HEK293 (cell line): ENCODE measurements at regions not wholly inside any gene's neighbourhood (a gene's known extent, or its start where the extent isn't known, plus 50 kb on each side); places are given as distances from the start of the nearest gene placed in this dataset.

Experiments
- CTCF ChIA-PET: fragments of 350-600 bp; formaldehyde crosslinking; extraction: SDS; loops from one replicate; lab custom pipeline; 2021; ENCODE audit warnings: antibody characterized with exemption; lab: Yijun Ruan, JAX
- POLR2A ChIA-PET: fragments of 300-600 bp; formaldehyde crosslinking; extraction: SDS; loops from one replicate; lab custom pipeline; 2020; ENCODE audit warnings: antibody characterized with exemption, inconsistent platforms; lab: Yijun Ruan, JAX
- H3K27ac ChIP-seq: fragments of 200-500 bp; sonication (Bioruptor generic); 2 replicates; pipeline ENCODE4 v1.5.1; 2014; ENCODE audit warnings: low read depth, low read length, control low read depth, inconsistent platforms; ENCODE audit errors: extremely low read depth
- H3K36me3 ChIP-seq, 2 experiments: fragments of 200-500 bp in 1 of 2; sonication (Bioruptor generic) in 1 of 2; 1 replicate in 1 of 2; 2 replicates in 1 of 2; pipeline ENCODE4 v1.5.1; 2014 to 2017; ENCODE audit warnings: inconsistent platforms in 2 of 2, low read length in 2 of 2; ENCODE audit not compliant: control insufficient read depth in 2 of 2, insufficient read depth in 1 of 2
- H3K4me1 ChIP-seq: fragments of 200-500 bp; sonication (Bioruptor generic); 2 replicates; pipeline ENCODE4 v1.5.1; 2014; ENCODE audit warnings: mild to moderate bottlenecking, low read length, inconsistent platforms; ENCODE audit not compliant: control insufficient read depth, insufficient read depth
- H3K4me3 ChIP-seq: 2 replicates; pipeline ENCODE4 v1.5.1; 2011; ENCODE audit warnings: low read depth, mild to moderate bottlenecking, control low read depth, low read length, moderate library complexity
- H3K9me3 ChIP-seq: fragments of 200-500 bp; sonication (Bioruptor generic); 2 replicates; pipeline ENCODE4 v1.5.1; 2014; ENCODE audit warnings: low read depth, low read length, inconsistent platforms; ENCODE audit not compliant: control insufficient read depth, insufficient read depth
- BCL11B ChIP-seq: fragments of 450-650 bp; formaldehyde crosslinking; IDR thresholded peaks from 2 replicates; pipeline ENCODE4 v1.5.1; 2016; ENCODE audit warnings: low read depth, missing biosample characterization, missing genetic modification characterization
- HOXC10 ChIP-seq: sonication (generic); formaldehyde crosslinking; IDR thresholded peaks from 2 replicates; pipeline ENCODE4 v1.8.1; 2023; ENCODE audit warnings: mild to moderate bottlenecking, missing genetic modification reagents
- KLF1 ChIP-seq: fragments of 450-650 bp; formaldehyde crosslinking; IDR thresholded peaks from 2 replicates; pipeline ENCODE4 v1.5.1; 2016; ENCODE audit warnings: missing biosample characterization, missing genetic modification characterization
- KLF16 ChIP-seq: fragments of 450-650 bp; formaldehyde crosslinking; IDR thresholded peaks from 2 replicates; pipeline ENCODE4 v1.5.1; 2017; ENCODE audit warnings: missing biosample characterization, missing genetic modification characterization
- KLF9 ChIP-seq: fragments of 450-650 bp; formaldehyde crosslinking; IDR thresholded peaks from 2 replicates; pipeline ENCODE4 v1.5.1; 2016; ENCODE audit warnings: missing biosample characterization, missing genetic modification characterization, low read depth
- MEIS1 ChIP-seq: sonication (generic); formaldehyde crosslinking; IDR thresholded peaks from 2 replicates; pipeline ENCODE4 v1.8.1; 2022; ENCODE audit warnings: missing genetic modification reagents, mild to moderate bottlenecking, borderline replicate concordance
- PRDM10 ChIP-seq: fragments of 450-650 bp; formaldehyde crosslinking; IDR thresholded peaks from 2 replicates; pipeline ENCODE4 v1.5.1; 2016; ENCODE audit warnings: missing biosample characterization, missing genetic modification characterization
- ZBTB21 ChIP-seq: fragments of 450-650 bp; formaldehyde crosslinking; IDR thresholded peaks from 2 replicates; pipeline ENCODE4 v1.5.1; 2017; ENCODE audit warnings: missing biosample characterization, missing genetic modification characterization
- ZFP37 ChIP-seq: fragments of 450-650 bp; formaldehyde crosslinking; IDR thresholded peaks from 2 replicates; pipeline ENCODE4 v1.5.1; 2016; ENCODE audit warnings: missing biosample characterization, missing genetic modification characterization
- ZNF132 ChIP-seq: fragments of 450-650 bp; formaldehyde crosslinking; IDR thresholded peaks from 2 replicates; pipeline ENCODE4 v1.5.1; 2017; ENCODE audit warnings: missing biosample characterization, missing genetic modification characterization, borderline replicate concordance
- ZNF148 ChIP-seq: fragments of 450-650 bp; formaldehyde crosslinking; IDR thresholded peaks from 2 replicates; pipeline ENCODE4 v1.5.0; 2017; ENCODE audit warnings: missing biosample characterization, missing genetic modification characterization, borderline replicate concordance
- ZNF157 ChIP-seq: fragments of 450-650 bp; formaldehyde crosslinking; IDR thresholded peaks from 2 replicates; pipeline ENCODE4 v1.5.1; 2016; ENCODE audit warnings: missing biosample characterization, missing genetic modification characterization
- ZNF184 ChIP-seq: fragments of 450-650 bp; IDR thresholded peaks from 2 replicates; pipeline ENCODE4 v1.5.1; 2018; ENCODE audit warnings: missing biosample characterization, mild to moderate bottlenecking, missing genetic modification characterization
- ZNF2 ChIP-seq: fragments of 450-650 bp; formaldehyde crosslinking; IDR thresholded peaks from 2 replicates; pipeline ENCODE4 v1.5.1; 2016; ENCODE audit warnings: missing biosample characterization, missing genetic modification characterization
- ZNF221 ChIP-seq: fragments of 450-650 bp; formaldehyde crosslinking; IDR thresholded peaks from 2 replicates; pipeline ENCODE4 v1.5.1; 2017; ENCODE audit warnings: missing biosample characterization, missing genetic modification characterization, borderline replicate concordance
- ZNF280C ChIP-seq: fragments of 450-650 bp; formaldehyde crosslinking; IDR thresholded peaks from 2 replicates; pipeline ENCODE4 v1.5.1; 2016; ENCODE audit warnings: missing biosample characterization, missing genetic modification characterization
- ZNF292 ChIP-seq: fragments of 450-650 bp; formaldehyde crosslinking; IDR thresholded peaks from 2 replicates; pipeline ENCODE4 v1.5.1; 2016; ENCODE audit warnings: low read depth, missing biosample characterization, missing genetic modification characterization, borderline replicate concordance
- ZNF341 ChIP-seq: fragments of 450-650 bp; formaldehyde crosslinking; IDR thresholded peaks from 2 replicates; pipeline ENCODE4; 2016; ENCODE audit warnings: low read depth, missing biosample characterization, missing genetic modification characterization
- ZNF433 ChIP-seq: fragments of 450-650 bp; formaldehyde crosslinking; IDR thresholded peaks from 2 replicates; pipeline ENCODE4 v1.5.1; 2016; ENCODE audit warnings: missing biosample characterization, missing genetic modification characterization, low read depth
- ZNF449 ChIP-seq: fragments of 450-650 bp; formaldehyde crosslinking; IDR thresholded peaks from 2 replicates; pipeline ENCODE4 v1.5.1; 2017; ENCODE audit warnings: missing biosample characterization, mild to moderate bottlenecking, missing genetic modification characterization, moderate library complexity
- ZNF488 ChIP-seq: fragments of 450-650 bp; formaldehyde crosslinking; IDR thresholded peaks from 2 replicates; pipeline ENCODE4 v1.5.1; 2016; ENCODE audit warnings: missing biosample characterization, missing genetic modification characterization
- ZNF521 ChIP-seq: fragments of 450-650 bp; formaldehyde crosslinking; IDR thresholded peaks from 2 replicates; pipeline ENCODE4 v1.5.1; 2017; ENCODE audit warnings: missing biosample characterization, mild to moderate bottlenecking, missing genetic modification characterization
- ZNF530 ChIP-seq: fragments of 450-650 bp; formaldehyde crosslinking; IDR thresholded peaks from 2 replicates; pipeline ENCODE4 v1.5.1; 2016; ENCODE audit warnings: low read depth, missing biosample characterization, missing genetic modification characterization
- ZNF548 ChIP-seq: fragments of 450-650 bp; formaldehyde crosslinking; IDR thresholded peaks from 2 replicates; pipeline ENCODE4 v1.5.1; 2016; ENCODE audit warnings: missing biosample characterization, missing genetic modification characterization
- ZNF549 ChIP-seq: fragments of 450-650 bp; IDR thresholded peaks from 2 replicates; pipeline ENCODE4 v1.5.1; 2018; ENCODE audit warnings: missing biosample characterization, missing genetic modification characterization, mild to moderate bottlenecking, inconsistent platforms, moderate library complexity
- ZNF76 ChIP-seq: fragments of 450-650 bp; formaldehyde crosslinking; IDR thresholded peaks from 2 replicates; pipeline ENCODE4; 2016; ENCODE audit warnings: low read depth, missing biosample characterization, missing genetic modification characterization, borderline replicate concordance
- ZNF792 ChIP-seq: fragments of 450-650 bp; formaldehyde crosslinking; IDR thresholded peaks from 2 replicates; pipeline ENCODE4 v1.5.1; 2016; ENCODE audit warnings: missing biosample characterization, missing genetic modification characterization
- ZNF843 ChIP-seq: fragments of 450-650 bp; formaldehyde crosslinking; IDR thresholded peaks from 2 replicates; pipeline ENCODE4 v1.5.1; 2016; ENCODE audit warnings: missing biosample characterization, missing genetic modification characterization

- POLR2A ChIA-PET, result no interaction called here
- CTCF ChIA-PET, result interaction anchor here (2.7 kb wide), 1 partner anchor 11 kb away, joined by 8 read pairs; no protein-coding TSS in a partner anchor
Measured at GRCh38 chr13:111418101-111418500, 97.7 kb downstream of the TEX29 start.

GRCh38 chr13:111420113-111420876, 99.9 kb downstream of the TEX29 start:
- no peaks in the 10 kb centered on the region for H3K36me3 ChIP-seq
- no peaks in the 10 kb centered on the region for H3K4me1 ChIP-seq
- ChIA-PET POLR2A (no interaction called here), CTCF (interaction anchor here (0.6 kb wide), 1 partner anchor 966 kb away, joined by 3 read pairs; no protein-coding TSS in a partner anchor)
- H3K4me3 ChIP-seq, result no peak overlapping the region
- H3K9me3 ChIP-seq, result no peaks in the 10 kb centered on the region
- no peak overlapping the region for H3K27ac ChIP-seq
- no peak for TF ChIP-seq ZNF157 (tag by site-specific recombination)
- TF ChIP-seq ZNF221 (tag by site-specific recombination), result no peak
- no peak for TF ChIP-seq ZNF843
- TF ChIP-seq ZNF530, result no peak
- no peak for TF ChIP-seq KLF9 (tag by site-specific recombination)
- TF ChIP-seq ZNF148 (tag by site-specific recombination), result no peak
- no peak for TF ChIP-seq HOXC10
- TF ChIP-seq ZNF76 (tag by site-specific recombination), result no peak
- TF ChIP-seq BCL11B (tag by site-specific recombination), result no peak
- TF ChIP-seq ZNF280C (tag by site-specific recombination), result no peak
- no peak for TF ChIP-seq ZNF548 (tag by site-specific recombination)
- TF ChIP-seq ZNF2 (tag by site-specific recombination), result no peak
- TF ChIP-seq ZNF341 (tag by site-specific recombination), result no peak
- no peak for TF ChIP-seq MEIS1 (CRISPR knock-in tag)
- no peak for TF ChIP-seq PRDM10 (tag by site-specific recombination)

More at GRCh38 chr13:111418101-111418500, 97.7 kb downstream of the TEX29 start:
- no peak overlapping the region for H3K27ac ChIP-seq
- no peaks in the 10 kb centered on the region for H3K36me3 ChIP-seq
- TF ChIP-seq ZNF488 (tag by site-specific recombination) (no peak), ZNF549 (tag by site-specific recombination) (no peak), ZFP37 (tag by site-specific recombination) (no peak), ZNF184 (tag by site-specific recombination) (no peak), ZNF132 (tag by site-specific recombination) (no peak), KLF1 (no peak), ZNF433 (tag by site-specific recombination) (no peak), ZNF521 (no peak), ZNF792 (tag by site-specific recombination) (no peak), ZNF449 (tag by site-specific recombination) (no peak), KLF16 (tag by site-specific recombination) (no peak), ZNF292 (tag by site-specific recombination) (no peak), ZBTB21 (no peak)
- no peak overlapping the region for H3K4me3 ChIP-seq
- H3K9me3 ChIP-seq, result no peaks in the 10 kb centered on the region
- no peaks in the 10 kb centered on the region for H3K4me1 ChIP-seq
